Hepatocyte (in vitro differentiated cells): ENCODE measurements at regions not wholly inside any gene's neighbourhood (a gene's known extent, or its start where the extent isn't known, plus 50 kb on each side); places are given as distances from the start of the nearest gene placed in this dataset.

Experiments
- CTCF ChIP-seq: fragments of 200-600 bp; sonication (generic); IDR thresholded peaks from 2 replicates; pipeline ENCODE4 v1.5.1; 2016; ENCODE audit warnings: antibody characterized with exemption, mild to moderate bottlenecking; ENCODE audit not compliant: poor library complexity
- EZH2 ChIP-seq: fragments of 200-600 bp; sonication (generic); IDR thresholded peaks from 2 replicates; pipeline ENCODE4 v1.6.1; 2016; ENCODE audit warnings: antibody characterized with exemption, mild to moderate bottlenecking, borderline replicate concordance
- EZH2phosphoT487 ChIP-seq: fragments of 200-600 bp; sonication (generic); IDR thresholded peaks from one replicate; pipeline ENCODE4 v1.6.1; 2018; ENCODE audit warnings: antibody characterized with exemption, mild to moderate bottlenecking, low read depth, moderate library complexity; ENCODE audit not compliant: unreplicated experiment, severe bottlenecking

DNA sequence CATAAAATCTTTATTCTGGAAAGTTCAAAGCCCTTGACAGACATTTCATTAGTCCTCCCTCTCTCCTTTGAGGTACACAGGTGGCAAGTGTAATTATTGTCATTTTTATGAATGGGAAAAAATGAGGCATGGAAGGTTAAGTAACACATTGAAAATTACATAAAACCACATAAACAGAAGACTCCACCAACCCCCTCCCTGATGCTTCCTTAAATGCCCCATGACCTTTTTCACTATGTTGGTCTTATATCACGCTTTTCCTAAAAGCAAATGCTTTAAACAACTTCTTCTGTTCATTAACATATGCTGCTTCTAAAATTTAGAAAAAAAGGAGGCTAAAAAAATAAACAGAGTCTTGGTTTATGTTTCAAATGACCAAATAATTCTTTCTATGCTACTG lies 648.4 kb downstream of the PTPRC start:
- TF ChIP-seq CTCF (no peak), EZH2 (no peak), EZH2phosphoT487 (no peak)
